ENCODE measurements at regions not wholly inside any gene's neighbourhood (a gene's known extent, or its start where the extent isn't known, plus 50 kb on each side); places are given as distances from the start of the nearest gene placed in this dataset.
"Not testable (repeated sequence)": the region's sequence is repeated elsewhere in the genome, so short reads cannot be mapped to it uniquely, and the experiment has no call there.

- DNase-seq (ENCODE audit: low spot score) = no peak
Measured at GRCh38 chr10:131532745-131533341, 221.3 kb upstream of the TCERG1L start.

DNA sequence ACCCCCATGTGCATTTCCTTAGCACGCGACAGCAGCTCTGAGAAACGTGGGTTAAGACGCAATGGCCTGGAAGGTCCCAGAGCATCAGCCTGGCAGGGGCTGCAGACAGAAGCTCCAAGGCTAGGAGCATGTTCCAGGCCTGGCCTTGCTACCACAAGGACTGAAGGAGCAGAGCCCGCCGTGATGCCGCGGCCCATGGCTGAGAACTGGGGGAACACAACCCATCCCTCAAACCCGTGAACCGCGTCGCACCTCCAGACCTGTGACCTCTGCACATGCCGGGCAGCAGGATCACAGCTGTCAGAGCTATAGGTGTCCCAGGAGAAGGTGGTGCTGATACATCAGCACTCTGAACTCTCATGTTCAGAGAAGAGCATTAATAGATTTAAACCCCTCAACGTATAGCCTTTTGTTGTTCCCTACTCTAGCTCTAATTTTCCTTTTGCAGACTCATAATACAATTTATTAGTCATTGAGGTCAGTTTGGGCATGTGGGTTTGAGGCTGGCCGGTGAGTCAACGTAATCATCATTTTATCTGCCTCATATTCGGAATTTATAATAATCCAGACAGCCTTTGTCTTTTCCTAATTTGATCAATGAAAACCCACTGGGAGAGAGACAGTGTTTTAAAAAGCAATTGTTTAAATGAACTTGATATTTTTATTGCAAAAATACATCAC, 222.5 kb upstream of the TCERG1L start:
- DNase-seq (ENCODE audit: low spot score) = no peak

DNA sequence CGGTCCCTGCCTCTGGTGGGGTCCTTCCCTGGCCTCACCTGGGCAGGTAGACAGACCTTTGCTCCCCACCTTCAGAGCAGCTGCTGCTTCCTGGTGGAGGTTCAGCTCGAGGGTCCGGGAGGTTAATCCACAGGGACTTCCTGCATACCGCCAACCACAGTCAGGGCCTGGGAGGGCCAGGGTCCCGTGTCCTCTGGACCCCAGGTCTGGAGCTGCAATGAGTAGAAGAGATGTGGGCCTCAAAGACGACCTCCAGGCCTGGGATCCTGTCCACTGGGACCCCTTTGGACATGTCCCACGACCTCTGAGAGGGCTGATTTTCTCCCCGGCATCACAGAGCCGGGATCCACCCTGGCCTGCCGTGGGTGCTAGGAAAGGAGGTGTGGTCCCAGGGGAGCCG, 223.3 kb upstream of the TCERG1L start:
- no peak for DNase-seq (ENCODE audit: low spot score)

DNA sequence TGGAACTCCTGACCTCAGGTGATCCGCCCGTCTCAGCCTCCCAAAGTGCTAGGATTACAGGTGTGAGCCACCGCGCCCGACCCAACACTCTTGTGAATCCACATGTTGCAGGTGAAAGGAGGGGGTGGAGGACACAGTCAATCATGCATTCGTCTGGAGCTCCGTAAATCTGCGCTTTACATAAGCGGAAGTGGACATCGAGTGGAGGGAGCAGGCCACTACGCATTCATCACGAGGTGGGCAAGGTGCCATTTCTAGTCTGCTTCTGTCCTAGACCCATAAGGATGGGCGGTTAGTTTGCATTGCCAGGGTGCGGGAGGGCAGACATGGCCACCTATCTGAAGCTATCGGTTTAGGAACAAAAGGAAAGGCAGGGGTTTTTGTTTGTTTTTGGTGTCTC, 225.2 kb upstream of the TCERG1L start:
- DNase-seq (ENCODE audit: low spot score) = no peak

DNA sequence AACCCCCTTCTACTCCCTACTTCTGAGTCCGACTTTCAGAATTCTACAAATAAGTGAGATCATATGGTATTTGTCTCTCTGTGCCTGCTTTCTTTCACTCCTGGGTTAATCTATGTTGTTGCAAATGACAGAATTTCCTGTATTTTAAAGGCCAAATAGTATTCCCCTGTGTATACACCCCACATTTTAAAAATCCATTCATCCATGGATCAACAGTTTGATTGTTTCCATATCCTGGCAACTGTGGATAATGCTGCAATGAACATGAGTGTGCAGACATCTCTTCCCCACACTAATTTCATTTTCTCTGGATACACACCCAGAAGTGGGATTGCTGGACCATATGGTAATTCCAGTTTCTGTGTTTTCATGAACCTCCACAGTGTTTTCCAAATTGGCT, 225.8 kb upstream of the TCERG1L start:
- DNase-seq (ENCODE audit: low spot score) = no peak

- no peak for DNase-seq (ENCODE audit: low spot score)
Measured at GRCh38 chr10:131544495-131544894, 233.0 kb upstream of the TCERG1L start.

- peak; percentile 63 for DNase-seq (ENCODE audit: low spot score)
Measured at GRCh38 chr10:131546086-131546810, 234.7 kb upstream of the TCERG1L start.

GRCh38 chr10:131547129-131547799, 235.7 kb upstream of the TCERG1L start:
- DNase-seq (ENCODE audit: low spot score) = peak; percentile 12

- DNase-seq (ENCODE audit: low spot score) = no peak
Measured at GRCh38 chr10:131548176-131548575, 236.7 kb upstream of the TCERG1L start.

GRCh38 chr10:131549116-131549515, 237.6 kb upstream of the TCERG1L start:
- DNase-seq (ENCODE audit: low spot score) = no peak

DNA sequence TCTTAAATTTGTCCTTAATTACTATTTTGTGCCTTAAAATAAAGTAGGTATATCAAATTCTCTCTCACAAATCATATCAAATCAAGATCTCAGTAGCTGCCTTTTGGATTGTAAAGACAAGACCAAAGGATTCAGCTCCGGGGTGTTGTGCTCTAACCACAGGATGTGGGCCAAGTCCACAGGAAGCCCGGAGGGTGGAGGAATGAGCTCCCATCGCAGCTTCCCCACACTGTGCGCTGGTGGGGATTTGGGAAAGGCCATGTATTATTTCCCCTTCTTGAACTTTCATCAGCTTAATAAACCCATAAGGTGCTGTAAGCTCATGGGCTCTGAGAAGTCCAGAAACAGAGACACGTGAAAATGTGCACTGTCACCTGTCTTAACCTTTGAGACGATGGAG, 241.6 kb upstream of the TCERG1L start:
- no peak for DNase-seq (ENCODE audit: low spot score)

GRCh38 chr10:131553581-131553980, 242.1 kb upstream of the TCERG1L start:
- no peak for DNase-seq (ENCODE audit: low spot score)

GRCh38 chr10:131554821-131555220, 243.3 kb upstream of the TCERG1L start:
- DNase-seq (ENCODE audit: low spot score) = no peak

- no peak for DNase-seq (ENCODE audit: low spot score)
Measured at GRCh38 chr10:131555406-131555805, 243.9 kb upstream of the TCERG1L start.

DNA sequence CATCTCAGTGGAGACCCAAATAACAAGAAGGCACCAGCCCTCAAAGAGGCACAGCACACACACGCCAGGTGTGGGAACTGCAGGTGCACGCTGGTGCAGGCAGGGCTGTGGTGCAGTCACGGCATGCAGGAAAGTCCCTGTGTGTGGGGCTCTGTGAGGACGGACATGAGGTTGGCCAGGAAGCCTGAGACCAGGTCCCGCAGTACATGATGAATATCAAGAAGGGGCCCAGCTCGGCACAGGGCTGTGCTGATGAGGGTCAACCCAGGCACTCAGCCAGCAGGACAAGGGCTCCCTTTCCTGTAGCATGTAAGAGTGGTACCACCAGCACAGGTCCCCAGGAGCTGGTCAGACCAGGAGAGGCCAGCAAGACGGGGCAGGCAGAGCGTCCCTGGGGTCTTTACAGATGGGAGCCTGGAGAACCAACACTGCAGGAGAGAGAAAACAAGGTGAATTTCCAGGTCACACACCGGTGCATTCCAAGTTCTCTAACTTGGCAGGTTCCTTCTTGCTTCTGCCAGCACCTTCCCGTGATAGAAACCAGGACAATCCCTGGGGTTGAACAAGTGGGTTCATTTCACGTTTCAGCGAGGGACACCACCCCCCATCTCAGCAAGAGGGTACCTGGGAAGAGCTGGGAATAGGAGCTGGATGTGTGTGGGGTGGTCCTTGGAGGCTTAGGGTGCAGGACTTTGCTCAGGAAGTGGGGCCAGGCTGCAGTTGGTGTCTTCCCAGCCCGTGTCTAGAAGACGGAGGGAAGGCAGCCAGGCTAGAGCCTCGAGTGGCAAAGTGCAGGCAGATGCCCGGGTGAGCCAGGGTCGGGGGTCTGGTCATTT, 244.8 kb upstream of the TCERG1L start:
- no peak for DNase-seq (ENCODE audit: low spot score)

DNA sequence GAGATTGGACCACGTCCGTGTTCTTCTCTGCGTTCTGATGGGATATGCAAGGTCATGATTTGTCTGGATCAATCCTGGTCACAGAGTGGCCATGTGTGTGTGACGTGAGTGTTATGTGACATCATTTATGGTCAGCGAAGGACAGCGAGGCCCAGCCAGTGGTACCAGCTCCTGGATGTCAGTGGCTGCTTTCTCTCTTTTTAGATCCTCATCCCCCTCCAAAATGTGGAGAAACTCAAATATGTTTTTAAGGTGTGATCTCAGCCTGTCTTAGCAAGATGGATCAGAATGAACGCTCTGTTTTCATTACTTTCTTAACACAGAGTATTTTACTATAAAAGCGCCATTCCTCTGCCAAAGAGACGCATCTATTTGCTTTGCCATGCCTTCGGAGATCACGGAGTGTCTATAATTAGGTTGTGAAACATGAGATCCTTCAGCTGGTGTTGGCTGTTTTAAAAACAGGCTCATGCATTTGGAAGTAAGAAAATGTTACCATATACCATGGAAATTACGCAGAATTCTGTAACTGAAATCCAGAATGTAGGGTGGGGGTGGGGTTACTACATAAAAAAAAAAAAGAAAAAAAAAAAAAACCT, 245.5 kb upstream of the TCERG1L start:
- no peak for DNase-seq (ENCODE audit: low spot score)

- not testable (repeated sequence) for DNase-seq (ENCODE audit: low spot score)
Measured at GRCh38 chr10:131557956-131558355, 246.4 kb upstream of the TCERG1L start.

GRCh38 chr10:131559450-131559911, 248.0 kb upstream of the TCERG1L start:
- DNase-seq (ENCODE audit: low spot score) = no peak

GRCh38 chr10:131560166-131560565, 248.6 kb upstream of the TCERG1L start:
- DNase-seq (ENCODE audit: low spot score) = no peak

GRCh38 chr10:131560706-131561355, 249.3 kb upstream of the TCERG1L start:
- DNase-seq (ENCODE audit: low spot score) = no peak

- no peak for DNase-seq (ENCODE audit: low spot score)
Measured at GRCh38 chr10:131561897-131562296, 250.4 kb upstream of the TCERG1L start.

Measured in kidney tubule cell (primary cell).